H9 (cell line): ENCODE measurements at regions not wholly inside any gene's neighbourhood (a gene's known extent, or its start where the extent isn't known, plus 50 kb on each side); places are given as distances from the start of the nearest gene placed in this dataset.

Experiments used
- DNase-seq: peaks from one replicate; pipeline ENCODE4 v3.0.0-alpha.2; 2017
- H2AFZ ChIP-seq: one replicate; pipeline ENCODE4 v1.6.1; 2013; ENCODE audit warnings: mild to moderate bottlenecking, low read length, control low read depth, moderate library complexity
- H2AK5ac ChIP-seq: 2 replicates; pipeline ENCODE4 v1.6.1; 2013; ENCODE audit warnings: low read length, control low read depth, mixed read lengths; ENCODE audit not compliant: insufficient read length
- H2BK120ac ChIP-seq: one replicate; pipeline ENCODE4 v1.6.1; 2013; ENCODE audit warnings: low read depth, mild to moderate bottlenecking, low read length, control low read depth, inconsistent platforms; ENCODE audit not compliant: poor library complexity, severe bottlenecking
- H2BK12ac ChIP-seq: 2 replicates; pipeline ENCODE4 v1.6.1; 2013; ENCODE audit warnings: low read length, control low read depth, mixed read lengths, low read depth; ENCODE audit not compliant: insufficient read length
- H2BK15ac ChIP-seq: 2 replicates; pipeline ENCODE4 v1.6.1; 2013; ENCODE audit warnings: low read depth, low read length, control low read depth
- H2BK20ac ChIP-seq: one replicate; pipeline ENCODE4 v1.6.1; 2013; ENCODE audit warnings: low read depth, mild to moderate bottlenecking, low read length, control low read depth, inconsistent platforms; ENCODE audit not compliant: poor library complexity, severe bottlenecking
- H2BK5ac ChIP-seq: 2 replicates; pipeline ENCODE4 v1.6.1; 2013; ENCODE audit warnings: low read length, control low read depth, mixed read lengths; ENCODE audit not compliant: insufficient read length
- H3K14ac ChIP-seq: 2 replicates; pipeline ENCODE4 v1.6.1; 2013; ENCODE audit warnings: low read length, control low read depth; ENCODE audit not compliant: insufficient read depth
- H3K18ac ChIP-seq: 2 replicates; pipeline ENCODE4 v1.6.1; 2013; ENCODE audit warnings: low read depth, mild to moderate bottlenecking, mixed read lengths, low read length, control low read depth; ENCODE audit not compliant: insufficient read length
- H3K23ac ChIP-seq: 2 replicates; pipeline ENCODE4 v1.6.1; 2013; ENCODE audit warnings: low read length, control low read depth, mixed read lengths, low read depth; ENCODE audit not compliant: insufficient read length
- H3K23me2 ChIP-seq: 2 replicates; pipeline ENCODE4 v1.6.1; 2013; ENCODE audit warnings: low read depth, mild to moderate bottlenecking, mixed read lengths, low read length, control low read depth; ENCODE audit not compliant: insufficient read length, poor library complexity, severe bottlenecking
- H3K27ac ChIP-seq: 2 replicates; pipeline ENCODE4 v1.5.1; 2013; ENCODE audit warnings: low read length, control low read depth, mixed read lengths, low read depth; ENCODE audit not compliant: insufficient read length
- H3K27me3 ChIP-seq: 2 replicates; pipeline ENCODE4 v1.6.1; 2013; ENCODE audit warnings: low read length, control low read depth, inconsistent platforms; ENCODE audit not compliant: insufficient read depth
- H3K4ac ChIP-seq: 2 replicates; pipeline ENCODE4 v1.6.1; 2013; ENCODE audit warnings: low read depth, mild to moderate bottlenecking, control low read depth, inconsistent platforms, low read length, moderate library complexity
- H3K4me1 ChIP-seq: 2 replicates; pipeline ENCODE4 v1.6.1; 2013; ENCODE audit warnings: low read length, control low read depth, inconsistent platforms; ENCODE audit not compliant: insufficient read depth
- H3K4me2 ChIP-seq: 2 replicates; pipeline ENCODE4 v1.6.1; 2013; ENCODE audit warnings: low read length, control low read depth, mixed read lengths; ENCODE audit not compliant: insufficient read length, insufficient read depth
- H3K56ac ChIP-seq: 2 replicates; pipeline ENCODE4 v1.6.1; 2013; ENCODE audit warnings: low read depth, mild to moderate bottlenecking, mixed read lengths, low read length, control low read depth; ENCODE audit not compliant: insufficient read length
- H3K79me1 ChIP-seq: 2 replicates; pipeline ENCODE4 v1.6.1; 2013; ENCODE audit warnings: low read depth, mild to moderate bottlenecking, moderate library complexity, low read length, control low read depth, inconsistent platforms; ENCODE audit not compliant: insufficient read depth, poor library complexity, severe bottlenecking
- H3K79me2 ChIP-seq: 2 replicates; pipeline ENCODE4 v1.6.1; 2013; ENCODE audit warnings: low read length, control low read depth, inconsistent platforms; ENCODE audit not compliant: insufficient read depth
- H3K9ac ChIP-seq: 2 replicates; pipeline ENCODE4 v1.6.1; 2013; ENCODE audit warnings: low read length, control low read depth, mixed read lengths; ENCODE audit not compliant: insufficient read length; ENCODE audit errors: extremely low read depth
- H3K9me3 ChIP-seq: one replicate; pipeline ENCODE4 v1.6.1; 2013; ENCODE audit warnings: low read depth, low read length, inconsistent platforms; ENCODE audit not compliant: control insufficient read depth
- H3T11ph ChIP-seq: one replicate; pipeline ENCODE4 v1.6.1; 2013; ENCODE audit warnings: mild to moderate bottlenecking, low read length, control low read depth, inconsistent platforms
- H4K20me1 ChIP-seq: one replicate; pipeline ENCODE4 v1.6.1; 2013; ENCODE audit not compliant: control insufficient read depth, insufficient read length, insufficient read depth
- H4K5ac ChIP-seq: 2 replicates; pipeline ENCODE4 v1.6.1; 2013; ENCODE audit warnings: low read depth, mild to moderate bottlenecking, mixed read lengths, low read length, control low read depth; ENCODE audit not compliant: insufficient read length
- H4K8ac ChIP-seq: replicated peaks from 2 replicates; pipeline ENCODE4 v1.6.1; 2013; ENCODE audit warnings: low read length, control low read depth, mixed read lengths, low read depth; ENCODE audit not compliant: insufficient read length
- H4K91ac ChIP-seq: 2 replicates; pipeline ENCODE4 v1.6.1; 2013; ENCODE audit warnings: low read depth, mild to moderate bottlenecking, moderate library complexity, mixed read lengths, low read length, control low read depth; ENCODE audit not compliant: insufficient read length
- H3K27ac Mint-ChIP-seq, 3 experiments: 2 replicates in 2 of 3; 3 replicates in 1 of 3; pipeline ENCODE4 v1.8.0; 2020 to 2021; ENCODE audit warnings: mixed read lengths in 3 of 3, mild to moderate bottlenecking in 1 of 3, moderate library complexity in 1 of 3
- H3K27me3 Mint-ChIP-seq: 2 replicates; pipeline ENCODE4 v1.8.0; 2021; ENCODE audit warnings: low read depth, mild to moderate bottlenecking, moderate library complexity, mixed read lengths
- H3K36me3 Mint-ChIP-seq, 3 experiments: 2 replicates in 2 of 3; 3 replicates in 1 of 3; pipeline ENCODE4 v1.8.0; 2020 to 2021; ENCODE audit warnings: low read depth in 3 of 3, mixed read lengths in 3 of 3; ENCODE audit not compliant: insufficient read depth in 1 of 3
- H3K4me1 Mint-ChIP-seq, 2 experiments: 2 replicates each; pipeline ENCODE4 v1.8.0; 2020; ENCODE audit warnings: mixed read lengths in 2 of 2
- H3K4me3 Mint-ChIP-seq, 2 experiments: 2 replicates in 1 of 2; 3 replicates in 1 of 2; pipeline ENCODE4 v1.8.0; 2020 to 2021; ENCODE audit warnings: mild to moderate bottlenecking in 2 of 2, mixed read lengths in 2 of 2, moderate library complexity in 1 of 2
- H3K9me3 Mint-ChIP-seq, 2 experiments: 2 replicates in 1 of 2; 3 replicates in 1 of 2; pipeline ENCODE4 v1.8.0; 2020; ENCODE audit warnings: mild to moderate bottlenecking in 2 of 2, mixed read lengths in 2 of 2, moderate library complexity in 1 of 2
- CTCF ChIP-seq: fragments of 200-600 bp; sonication (generic); conservative IDR thresholded peaks from 3 replicates; pipeline ENCODE4 v1.8.0; 2021; ENCODE audit warnings: antibody characterized with exemption, mild to moderate bottlenecking
- WGBS: extraction: QIAGEN DNeasy Blood & Tissue Kit; methylation state at CpG from one replicate; pipeline ENCODE4 v1.1.7; 2013; ENCODE audit warnings: missing lambda C conversion rate, low lambda C conversion rate, mixed read lengths; ENCODE audit not compliant: insufficient read length; ENCODE audit errors: extremely low coverage; 5-methylcytosine and 5-hydroxymethylcytosine counted together

GRCh38 chr17:15175356-15175755 lies 89.8 kb downstream of the PMP22 start:
- no peak overlapping the region for H2AFZ ChIP-seq
- H2BK20ac ChIP-seq = no peak overlapping the region
- H4K8ac ChIP-seq = no peak overlapping the region
- H3K4me1 ChIP-seq = peaks cover 5% of the 10 kb centered on the region; the same call in 1 of the 2 replicates
- Mint-ChIP-seq H3K27ac (no peak overlapping the region; a peak in 1 of 7 replicates), H3K4me3 (no peak overlapping the region), H3K4me1 (peaks cover 20% of the 10 kb centered on the region in 2 experiments), H3K36me3 (peaks cover 0 to 5% (median 2%) of the 10 kb centered on the region in 3 experiments; a peak in 4 of 7 replicates), H3K27me3 (peaks cover 4% of the 10 kb centered on the region), H3K9me3 (peaks cover 0 to 9% of the 10 kb centered on the region in 2 experiments; a peak in 2 of 5 replicates)
- no peak overlapping the region for H2BK15ac ChIP-seq
- no peak overlapping the region for H2BK120ac ChIP-seq
- TF ChIP-seq CTCF = no peak
- no peak overlapping the region for H4K91ac ChIP-seq
- no peaks in the 10 kb centered on the region; the same call in 1 of the 2 replicates for H3K27me3 ChIP-seq
- H3K23me2 ChIP-seq = no peaks in the 10 kb centered on the region
- no peak overlapping the region for H3K4me2 ChIP-seq
- H4K20me1 ChIP-seq = no peaks in the 10 kb centered on the region
- DNase-seq = no peak
- H3K23ac ChIP-seq = no peak overlapping the region
- no peak overlapping the region for H2BK5ac ChIP-seq
- no peak overlapping the region for H2AK5ac ChIP-seq
- H4K5ac ChIP-seq = no peak overlapping the region
- WGBS = no CpG with 5 or more reads among the region's 7 CpGs
- H3K14ac ChIP-seq = no peak overlapping the region
- H3K9ac ChIP-seq = no peak overlapping the region
- H2BK12ac ChIP-seq = no peak overlapping the region
- H3K27ac ChIP-seq = no peak overlapping the region
- no peak overlapping the region for H3T11ph ChIP-seq
- no peaks in the 10 kb centered on the region for H3K9me3 ChIP-seq
- no peaks in the 10 kb centered on the region for H3K79me2 ChIP-seq
- H3K56ac ChIP-seq = no peak overlapping the region
- H3K4ac ChIP-seq = no peak overlapping the region
- H3K79me1 ChIP-seq = no peaks in the 10 kb centered on the region
- H3K18ac ChIP-seq = no peak overlapping the region
